Smooth muscle cell of the brain vasculature (primary cell): ENCODE measurements at regions not wholly inside any gene's neighbourhood (a gene's known extent, or its start where the extent isn't known, plus 50 kb on each side); places are given as distances from the start of the nearest gene placed in this dataset.
"Not testable (repeated sequence)": the region's sequence is repeated elsewhere in the genome, so short reads cannot be mapped to it uniquely, and the experiment has no call there.

Experiments used
- DNase-seq: peaks from one replicate; pipeline ENCODE4 v3.0.0-alpha.2; 2012; ENCODE audit warnings: low read depth, low spot score

GRCh38 chr5:42896523-42896922 is 84.8 kb upstream of the SELENOP start:
- DNase-seq: no peak

- DNase-seq: no peak
Measured at GRCh38 chr5:42894057-42894456, 82.4 kb upstream of the SELENOP start.

- peak; percentile 59 for DNase-seq
Measured at GRCh38 chr5:42889311-42889933, 77.7 kb upstream of the SELENOP start.

- no peak for DNase-seq
Measured at GRCh38 chr5:42888771-42889170, 77.1 kb upstream of the SELENOP start.

GRCh38 chr5:42887575-42887974 is 75.9 kb upstream of the SELENOP start:
- DNase-seq: no peak

GRCh38 chr5:42887097-42887496 is 75.4 kb upstream of the SELENOP start:
- DNase-seq: no peak

- no peak for DNase-seq
Measured at GRCh38 chr5:42886635-42887034, 74.9 kb upstream of the SELENOP start.

GRCh38 chr5:42884326-42884725 is 72.6 kb upstream of the SELENOP start:
- no peak for DNase-seq

GRCh38 chr5:42881416-42882117 is 69.9 kb upstream of the SELENOP start:
- DNase-seq: no peak

- no peak for DNase-seq
Measured at GRCh38 chr5:42880496-42881150, 68.9 kb upstream of the SELENOP start.

- no peak for DNase-seq
Measured at GRCh38 chr5:42879291-42879690, 67.6 kb upstream of the SELENOP start.

- DNase-seq: no peak
Measured at GRCh38 chr5:42878550-42878949, 66.9 kb upstream of the SELENOP start.

- no peak for DNase-seq
Measured at GRCh38 chr5:42878041-42878440, 66.3 kb upstream of the SELENOP start.

- no peak for DNase-seq
Measured at GRCh38 chr5:42877431-42877830, 65.7 kb upstream of the SELENOP start.

GRCh38 chr5:42876375-42876844 is 64.7 kb upstream of the SELENOP start:
- DNase-seq: no peak

GRCh38 chr5:42875785-42876374 is 64.2 kb upstream of the SELENOP start:
- DNase-seq: no peak

- no peak for DNase-seq
Measured at GRCh38 chr5:42875211-42875610, 63.5 kb upstream of the SELENOP start.

- no peak for DNase-seq
Measured at GRCh38 chr5:42874621-42875198, 63.0 kb upstream of the SELENOP start.

- DNase-seq: no peak
Measured at GRCh38 chr5:42872865-42873264, 61.2 kb upstream of the SELENOP start.

GRCh38 chr5:42870882-42871418 is 59.3 kb upstream of the SELENOP start:
- peak; percentile 6 for DNase-seq

GRCh38 chr5:42868417-42868816 is 56.7 kb upstream of the SELENOP start:
- DNase-seq: not testable (repeated sequence)

GRCh38 chr5:42864749-42865148 is 53.1 kb upstream of the SELENOP start:
- DNase-seq: not testable (repeated sequence)
